DMS 273 treated with DMSO at 0.1 percent for 48 hours (cell line): ENCODE measurements at regions not wholly inside any gene's neighbourhood (a gene's known extent, or its start where the extent isn't known, plus 50 kb on each side); places are given as distances from the start of the nearest gene placed in this dataset.

Experiments used
- DNase-seq: peaks from one replicate; lab custom pipeline; 2025; lab: John Stamatoyannopoulos, UW

- no peak for DNase-seq
Observed at GRCh38 chrX:150164971-150165600, 198.0 kb upstream of the MAMLD1 start.

- no peak for DNase-seq
Observed at GRCh38 chrX:150165776-150166610, 197.1 kb upstream of the MAMLD1 start.

- DNase-seq = no peak
Observed at GRCh38 chrX:150167482-150168324, 195.4 kb upstream of the MAMLD1 start.

- DNase-seq = no peak
Observed at GRCh38 chrX:150182161-150182560, 181.0 kb upstream of the MAMLD1 start.

GRCh38 chrX:150184491-150184890, 178.6 kb upstream of the MAMLD1 start:
- no peak for DNase-seq

GRCh38 chrX:150185766-150186165, 177.4 kb upstream of the MAMLD1 start:
- no peak for DNase-seq

GRCh38 chrX:150192816-150193215, 170.3 kb upstream of the MAMLD1 start:
- DNase-seq = no peak

- DNase-seq = no peak
Observed at GRCh38 chrX:150196285-150196684, 166.8 kb upstream of the MAMLD1 start.

GRCh38 chrX:150197388-150197787, 165.7 kb upstream of the MAMLD1 start:
- no peak for DNase-seq

GRCh38 chrX:150198776-150199175, 164.3 kb upstream of the MAMLD1 start:
- no peak for DNase-seq

- no peak for DNase-seq
Observed at GRCh38 chrX:150199181-150199580, 163.9 kb upstream of the MAMLD1 start.

- no peak for DNase-seq
Observed at GRCh38 chrX:150199803-150200202, 163.3 kb upstream of the MAMLD1 start.

- DNase-seq = no peak
Observed at GRCh38 chrX:150200361-150200760, 162.8 kb upstream of the MAMLD1 start.

- DNase-seq = peak; percentile 14
Observed at GRCh38 chrX:150200820-150201287, 162.3 kb upstream of the MAMLD1 start.

- no peak for DNase-seq
Observed at GRCh38 chrX:150201391-150201790, 161.7 kb upstream of the MAMLD1 start.

- no peak for DNase-seq
Observed at GRCh38 chrX:150201841-150202240, 161.3 kb upstream of the MAMLD1 start.

GRCh38 chrX:150202641-150203247, 160.4 kb upstream of the MAMLD1 start:
- DNase-seq = no peak

- no peak for DNase-seq
Observed at GRCh38 chrX:150203248-150203645, 159.9 kb upstream of the MAMLD1 start.

- DNase-seq = no peak
Observed at GRCh38 chrX:150205011-150205410, 158.1 kb upstream of the MAMLD1 start.

GRCh38 chrX:150207733-150208132, 155.4 kb upstream of the MAMLD1 start:
- DNase-seq = no peak

- no peak for DNase-seq
Observed at GRCh38 chrX:150211988-150212387, 151.1 kb upstream of the MAMLD1 start.
